ENCODE measurements at regions not wholly inside any gene's neighbourhood (a gene's known extent, or its start where the extent isn't known, plus 50 kb on each side); places are given as distances from the start of the nearest gene placed in this dataset.

DNA sequence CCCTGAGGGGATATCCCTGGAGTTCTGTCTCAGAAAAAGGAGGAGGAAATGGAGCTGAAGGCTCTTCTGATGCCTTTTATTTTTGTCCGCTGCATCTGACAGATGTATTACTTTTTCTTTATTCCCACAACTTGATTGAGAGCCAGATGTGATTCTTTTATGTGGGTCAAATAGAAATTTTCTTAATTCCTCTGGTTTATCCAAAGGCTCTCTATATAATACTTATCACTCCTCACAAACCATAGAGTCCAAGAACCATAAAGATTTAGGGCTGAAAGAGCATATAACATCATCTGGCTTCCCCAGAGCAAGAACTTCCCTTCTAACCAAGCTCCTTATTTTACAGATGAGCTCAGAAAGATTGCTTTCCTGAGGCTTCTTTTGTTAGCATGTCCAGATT lies 756.7 kb upstream of the FAM241A start:
- Histone ChIP-seq H2BK15ac (ENCODE audit: low read length) (no peak overlapping the region), H3K4ac (replicated peaks; ENCODE audit: insufficient read length, low read depth, low read length) (no peak overlapping the region), H2BK20ac (ENCODE audit: low read length) (no peak overlapping the region), H3K23me2 (ENCODE audit: low read depth, low read length) (no peaks in the 10 kb centered on the region), H3K4me3 (ENCODE audit: extremely low read depth in 1 of 4, insufficient read depth in 2 of 4, low read depth in 3 of 4, low read length in 4 of 4) (no peak overlapping the region), H2AFZ (ENCODE audit: low read length) (no peak overlapping the region), H3K27ac (ENCODE audit: low read depth, low read length) (no peak overlapping the region), H4K20me1 (replicated peaks in 1 of 2; ENCODE audit: control insufficient read depth in 1 of 2, insufficient read depth in 2 of 2, low read length in 2 of 2) (no peaks in the 10 kb centered on the region), H2BK5ac (ENCODE audit: low read depth, low read length) (no peak overlapping the region), H4K91ac (replicated peaks; ENCODE audit: insufficient read length, low read length) (no peak overlapping the region), H3K9me3 (ENCODE audit: insufficient read depth in 2 of 2, low read depth in 1 of 2, low read length in 1 of 2) (no peaks in the 10 kb centered on the region), H2BK12ac (ENCODE audit: low read depth, low read length) (no peak overlapping the region), H3K18ac (ENCODE audit: extremely low read depth, low read length) (no peak overlapping the region), H3K23ac (ENCODE audit: insufficient read length) (no peak overlapping the region), H3K4me2 (ENCODE audit: insufficient read depth in 1 of 2, low read depth in 2 of 2, low read length in 2 of 2) (no peak overlapping the region), H3K27me3 (replicated peaks in 1 of 4; ENCODE audit: control insufficient read depth in 3 of 4, extremely low read depth in 1 of 4, insufficient read depth in 3 of 4, low read length in 3 of 4) (peaks cover 0 to 1% (median 0%) of the 10 kb centered on the region in 4 experiments; a peak in 1 of 7 replicates), H3K9ac (replicated peaks in 1 of 4; ENCODE audit: extremely low read depth in 1 of 4, low read depth in 3 of 4, low read length in 3 of 4) (no peak overlapping the region), H3K14ac (ENCODE audit: insufficient read length) (no peak overlapping the region), H3K79me2 (ENCODE audit: control insufficient read depth in 1 of 2, insufficient read depth in 2 of 2, low read length in 2 of 2) (no peaks in the 10 kb centered on the region), H3K4me1 (replicated peaks in 1 of 4; ENCODE audit: control insufficient read depth in 3 of 4, insufficient read depth in 4 of 4, low read length in 3 of 4) (no peaks in the 10 kb centered on the region), H2AK5ac (ENCODE audit: low read depth, low read length) (no peak overlapping the region), H3K56ac (replicated peaks; ENCODE audit: insufficient read length, low read depth, low read length) (no peak overlapping the region), H3K36me3 (ENCODE audit: control insufficient read depth in 2 of 4, insufficient read depth in 4 of 4, low read length in 3 of 4) (no peaks in the 10 kb centered on the region), H2BK120ac (replicated peaks; ENCODE audit: low read depth, low read length) (no peak overlapping the region), H4K8ac (ENCODE audit: extremely low read depth, insufficient read depth, low read length) (no peak overlapping the region), H4K5ac (ENCODE audit: insufficient read length, low read depth, low read length) (no peak overlapping the region), H3K79me1 (ENCODE audit: low read depth, low read length) (no peaks in the 10 kb centered on the region)
- POLR2A ChIA-PET (ENCODE audit: partially characterized antibody), result no interaction called here
- FAIRE-seq (no peak), DNase-seq (ENCODE audit: low read depth in 1 of 2, low spot score in 2 of 2) (no peak)
- WGBS, 2 experiments (ENCODE audit: extremely low coverage in 1 of 2, insufficient coverage in 1 of 2, insufficient read length in 1 of 2, insufficient replicate concordance in 2 of 2, low coverage in 1 of 2, low lambda C conversion rate in 2 of 2, missing lambda C conversion rate in 1 of 2), result 89% methylated on average over 1 of the region's 1 CpG; no CpG with 5 or more reads in 1 of the 2 experiments
- CTCF ChIA-PET (ENCODE audit: partially characterized antibody), result no interaction called here
- TF ChIP-seq RFX5 (IDR thresholded peaks at IDR 0.05; ENCODE audit: borderline replicate concordance, low read depth, low read length) (no peak), GTF2F1 (IDR thresholded peaks at IDR 0.05; ENCODE audit: borderline replicate concordance, low read depth, low read length) (no peak), CHD1 (IDR thresholded peaks at IDR 0.05; ENCODE audit: low read depth, low read length) (no peak), BACH1 (IDR thresholded peaks at IDR 0.05; ENCODE audit: low read length) (no peak)
